ENCODE measurements at regions not wholly inside any gene's neighbourhood (a gene's known extent, or its start where the extent isn't known, plus 50 kb on each side); places are given as distances from the start of the nearest gene placed in this dataset.

DNA sequence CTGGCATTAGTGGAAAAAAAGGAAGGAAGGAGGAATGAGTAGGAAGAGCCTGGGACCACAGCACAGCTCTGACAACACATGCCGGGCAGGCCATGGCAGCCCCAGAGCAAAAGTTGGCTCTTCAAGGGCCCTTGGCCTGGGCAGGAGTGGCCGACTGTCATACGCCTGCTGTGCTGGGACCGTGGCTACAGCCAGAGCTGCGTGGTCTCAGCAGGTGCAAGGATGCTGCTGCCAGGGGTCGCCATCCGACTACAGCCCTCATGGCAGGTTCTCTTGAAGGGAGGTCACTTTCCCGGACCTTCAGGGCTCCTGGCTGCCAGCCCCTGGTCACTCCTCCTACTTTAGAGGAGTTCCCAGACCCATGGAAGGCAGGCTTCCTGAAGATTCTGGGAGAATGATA lies 109.9 kb downstream of the ARL4C start:
- no peaks in the 10 kb centered on the region for H3K4me1 Mint-ChIP-seq

More for the DNA sequence above, 109.9 kb downstream of the ARL4C start:
- Histone ChIP-seq H3K18ac (ENCODE audit: insufficient read length, low read depth, low read length) (no peak overlapping the region), H3T11ph (ENCODE audit: low read length) (no peak overlapping the region), H2BK20ac (ENCODE audit: low read depth, low read length, poor library complexity, severe bottlenecking) (no peak overlapping the region), H3K79me2 (ENCODE audit: insufficient read depth, low read length) (no peaks in the 10 kb centered on the region), H2BK5ac (ENCODE audit: insufficient read length, low read length) (no peak overlapping the region), H3K4me1 (ENCODE audit: insufficient read depth, low read length) (no peaks in the 10 kb centered on the region), H3K4ac (ENCODE audit: low read depth, low read length) (no peak overlapping the region), H4K20me1 (ENCODE audit: control insufficient read depth, insufficient read depth, insufficient read length) (no peaks in the 10 kb centered on the region), H2AFZ (ENCODE audit: low read length) (no peak overlapping the region), H2BK12ac (ENCODE audit: insufficient read length, low read depth, low read length) (no peak overlapping the region), H3K4me2 (ENCODE audit: insufficient read depth, insufficient read length, low read length) (no peak overlapping the region), H4K91ac (ENCODE audit: insufficient read length, low read depth, low read length) (no peak overlapping the region), H2BK15ac (ENCODE audit: low read depth, low read length) (no peak overlapping the region), H3K79me1 (ENCODE audit: insufficient read depth, low read depth, low read length, poor library complexity, severe bottlenecking) (no peaks in the 10 kb centered on the region), H3K27ac (ENCODE audit: insufficient read length, low read depth, low read length) (no peak overlapping the region), H3K56ac (ENCODE audit: insufficient read length, low read depth, low read length) (no peak overlapping the region), H2AK5ac (ENCODE audit: insufficient read length, low read length) (no peak overlapping the region), H4K8ac (replicated peaks; ENCODE audit: insufficient read length, low read depth, low read length) (no peak overlapping the region), H3K27me3 (ENCODE audit: insufficient read depth, low read length) (no peaks in the 10 kb centered on the region), H4K5ac (ENCODE audit: insufficient read length, low read depth, low read length) (no peak overlapping the region), H3K14ac (ENCODE audit: insufficient read depth, low read length) (no peak overlapping the region; the same call in 1 of the 2 replicates), H3K23ac (ENCODE audit: insufficient read length, low read depth, low read length) (no peak overlapping the region), H2BK120ac (ENCODE audit: low read depth, low read length, poor library complexity, severe bottlenecking) (no peak overlapping the region), H3K9ac (ENCODE audit: extremely low read depth, insufficient read length, low read length) (no peak overlapping the region), H3K23me2 (ENCODE audit: insufficient read length, low read depth, low read length, poor library complexity, severe bottlenecking) (no peaks in the 10 kb centered on the region), H3K9me3 (ENCODE audit: control insufficient read depth, low read depth, low read length) (no peaks in the 10 kb centered on the region)
- DNase-seq, result no peak
- no CpG with 5 or more reads among the region's 8 CpGs for WGBS (ENCODE audit: extremely low coverage, insufficient read length, low lambda C conversion rate)
- H3K9me3 Mint-ChIP-seq, result peaks cover 4 to 10% of the 10 kb centered on the region in 2 experiments
- no peak overlapping the region for H3K4me3 Mint-ChIP-seq
- TF ChIP-seq, protein P1, sequence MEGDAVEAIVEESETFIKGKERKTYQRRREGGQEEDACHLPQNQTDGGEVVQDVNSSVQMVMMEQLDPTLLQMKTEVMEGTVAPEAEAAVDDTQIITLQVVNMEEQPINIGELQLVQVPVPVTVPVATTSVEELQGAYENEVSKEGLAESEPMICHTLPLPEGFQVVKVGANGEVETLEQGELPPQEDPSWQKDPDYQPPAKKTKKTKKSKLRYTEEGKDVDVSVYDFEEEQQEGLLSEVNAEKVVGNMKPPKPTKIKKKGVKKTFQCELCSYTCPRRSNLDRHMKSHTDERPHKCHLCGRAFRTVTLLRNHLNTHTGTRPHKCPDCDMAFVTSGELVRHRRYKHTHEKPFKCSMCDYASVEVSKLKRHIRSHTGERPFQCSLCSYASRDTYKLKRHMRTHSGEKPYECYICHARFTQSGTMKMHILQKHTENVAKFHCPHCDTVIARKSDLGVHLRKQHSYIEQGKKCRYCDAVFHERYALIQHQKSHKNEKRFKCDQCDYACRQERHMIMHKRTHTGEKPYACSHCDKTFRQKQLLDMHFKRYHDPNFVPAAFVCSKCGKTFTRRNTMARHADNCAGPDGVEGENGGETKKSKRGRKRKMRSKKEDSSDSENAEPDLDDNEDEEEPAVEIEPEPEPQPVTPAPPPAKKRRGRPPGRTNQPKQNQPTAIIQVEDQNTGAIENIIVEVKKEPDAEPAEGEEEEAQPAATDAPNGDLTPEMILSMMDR (conservative IDR thresholded peaks at IDR 0.05), result no peak
- peaks cover 9% of the 10 kb centered on the region for H3K27me3 Mint-ChIP-seq (ENCODE audit: low read depth)
- H3K27ac Mint-ChIP-seq, result no peak overlapping the region
- peaks cover 2 to 7% (median 4%) of the 10 kb centered on the region in 3 experiments; a peak in 6 of 7 replicates for H3K36me3 Mint-ChIP-seq (ENCODE audit: insufficient read depth in 1 of 3, low read depth in 3 of 3)

Measured in H9 (cell line).